Caco-2 (cell line): ENCODE measurements at regions not wholly inside any gene's neighbourhood (a gene's known extent, or its start where the extent isn't known, plus 50 kb on each side); places are given as distances from the start of the nearest gene placed in this dataset.

Source experiments
- BruUV-seq: library from RNA; stranded (reverse); fragments of 400-500 nt; replicated peaks from 2 replicates; lab custom pipeline; 2021; lab: Mats Ljungman, UMichigan
- CTCF ChIA-PET: fragments of 300-600 bp; sonication (Branson Sonifier 250); formaldehyde crosslinking; loops from one replicate; lab custom pipeline; 2022; ENCODE audit warnings: antibody characterized with exemption; lab: Charles Lee
- POLR2A ChIA-PET: fragments of 300-600 bp; sonication (Branson Sonifier 250); formaldehyde crosslinking; loops from one replicate; lab custom pipeline; 2022; ENCODE audit warnings: antibody characterized with exemption; lab: Charles Lee
- DNase-seq, 2 experiments: peaks; one replicate each; pipeline versions ENCODE4 v3.0.0 to v3.0.0-alpha.2; 2020 to 2022
- H3K27me3 ChIP-seq: replicated peaks from 2 replicates; pipeline ENCODE4 v1.6.0; 2011; ENCODE audit warnings: low read length; ENCODE audit not compliant: control insufficient read depth, insufficient read depth
- H3K36me3 ChIP-seq: 2 replicates; pipeline ENCODE4 v1.5.1; 2011; ENCODE audit warnings: low read length; ENCODE audit not compliant: control insufficient read depth, insufficient read depth
- H3K4me1 ChIP-seq: fragments of 250-450 bp; sonication (Bioruptor Pico); 2 replicates; pipeline ENCODE4 v1.5.1; 2020; ENCODE audit warnings: mild to moderate bottlenecking
- H3K4me3 ChIP-seq: 2 replicates; pipeline ENCODE4 v1.5.1; 2011; ENCODE audit warnings: low read depth, mild to moderate bottlenecking, control low read depth, low read length
- H3K9me3 ChIP-seq: fragments of 250-450 bp; sonication (Bioruptor Pico); 2 replicates; pipeline ENCODE4 v1.5.1; 2020; ENCODE audit warnings: mild to moderate bottlenecking, moderate library complexity
- H3K27ac Mint-ChIP-seq: one replicate; pipeline ENCODE4 v1.8.0; 2022; ENCODE audit warnings: mixed read lengths; ENCODE audit not compliant: unreplicated experiment
- H3K27me3 Mint-ChIP-seq: one replicate; pipeline ENCODE4 v1.8.0; 2022; ENCODE audit warnings: mixed read lengths; ENCODE audit not compliant: insufficient read depth, unreplicated experiment
- H3K36me3 Mint-ChIP-seq: one replicate; pipeline ENCODE4 v1.8.0; 2022; ENCODE audit warnings: mild to moderate bottlenecking, mixed read lengths; ENCODE audit not compliant: insufficient read depth, unreplicated experiment
- H3K4me1 Mint-ChIP-seq: one replicate; pipeline ENCODE4 v1.8.0; 2022; ENCODE audit warnings: low read depth, mixed read lengths; ENCODE audit not compliant: unreplicated experiment
- H3K4me3 Mint-ChIP-seq: one replicate; pipeline ENCODE4 v1.8.0; 2022; ENCODE audit warnings: mild to moderate bottlenecking, moderate library complexity, mixed read lengths; ENCODE audit not compliant: unreplicated experiment
- H3K9me3 Mint-ChIP-seq: one replicate; pipeline ENCODE4 v1.8.0; 2022; ENCODE audit warnings: mixed read lengths; ENCODE audit not compliant: unreplicated experiment
- intact Hi-C: fragments of 100-400 bp; cut with micrococcal nuclease; formaldehyde crosslinking; loops from one replicate; pipeline ENCODE4 v1.10.0; 2022; ENCODE audit not compliant: unreplicated experiment
- TF ChIP-seq, protein P1 (sequence below), 2 experiments: fragments of 200-600 bp in 1 of 2; IDR thresholded peaks; 1 replicate in 1 of 2; 2 replicates in 1 of 2; pipeline versions ENCODE4 v1.5.1 to v1.8.0; 2011 to 2022; ENCODE audit warnings: antibody characterized with exemption in 1 of 2, control low read depth in 1 of 2, inconsistent platforms in 1 of 2, low read depth in 1 of 2, low read length in 1 of 2, mild to moderate bottlenecking in 1 of 2, moderate library complexity in 1 of 2; ENCODE audit not compliant: insufficient read depth in 1 of 2, severe bottlenecking in 1 of 2, unreplicated experiment in 1 of 2

DNA sequence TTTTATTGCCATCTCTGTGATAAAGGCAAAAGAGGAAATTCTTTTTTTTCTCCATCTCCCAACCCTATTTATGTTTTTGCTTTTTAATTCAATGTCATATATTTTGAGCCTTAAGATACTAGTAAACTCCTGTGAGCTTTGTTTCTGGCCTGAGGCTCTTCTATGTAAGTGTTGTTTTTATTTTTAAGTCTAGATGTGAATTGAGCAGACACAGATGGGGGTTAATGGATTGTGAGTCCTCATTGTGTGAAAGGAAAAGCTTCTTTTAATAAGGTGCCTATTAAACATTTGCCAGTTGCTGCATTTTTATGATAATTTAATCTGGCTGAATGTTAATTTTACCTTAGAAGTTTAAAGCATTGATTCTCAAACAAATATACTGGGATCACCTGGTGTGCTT is 2337.9 kb upstream of the RAG2 start:
- CTCF ChIA-PET = no interaction called here
- POLR2A ChIA-PET = no interaction called here
- Mint-ChIP-seq H3K36me3 (no peaks in the 10 kb centered on the region), H3K27ac (no peak overlapping the region), H3K4me3 (no peak overlapping the region), H3K27me3 (no peaks in the 10 kb centered on the region), H3K4me1 (no peaks in the 10 kb centered on the region), H3K9me3 (peaks cover 16% of the 10 kb centered on the region)
- TF ChIP-seq, protein P1, sequence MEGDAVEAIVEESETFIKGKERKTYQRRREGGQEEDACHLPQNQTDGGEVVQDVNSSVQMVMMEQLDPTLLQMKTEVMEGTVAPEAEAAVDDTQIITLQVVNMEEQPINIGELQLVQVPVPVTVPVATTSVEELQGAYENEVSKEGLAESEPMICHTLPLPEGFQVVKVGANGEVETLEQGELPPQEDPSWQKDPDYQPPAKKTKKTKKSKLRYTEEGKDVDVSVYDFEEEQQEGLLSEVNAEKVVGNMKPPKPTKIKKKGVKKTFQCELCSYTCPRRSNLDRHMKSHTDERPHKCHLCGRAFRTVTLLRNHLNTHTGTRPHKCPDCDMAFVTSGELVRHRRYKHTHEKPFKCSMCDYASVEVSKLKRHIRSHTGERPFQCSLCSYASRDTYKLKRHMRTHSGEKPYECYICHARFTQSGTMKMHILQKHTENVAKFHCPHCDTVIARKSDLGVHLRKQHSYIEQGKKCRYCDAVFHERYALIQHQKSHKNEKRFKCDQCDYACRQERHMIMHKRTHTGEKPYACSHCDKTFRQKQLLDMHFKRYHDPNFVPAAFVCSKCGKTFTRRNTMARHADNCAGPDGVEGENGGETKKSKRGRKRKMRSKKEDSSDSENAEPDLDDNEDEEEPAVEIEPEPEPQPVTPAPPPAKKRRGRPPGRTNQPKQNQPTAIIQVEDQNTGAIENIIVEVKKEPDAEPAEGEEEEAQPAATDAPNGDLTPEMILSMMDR (IDR thresholded peaks at IDR 0.05; ENCODE audit: insufficient read depth in 1 of 2, low read depth in 1 of 2, low read length in 1 of 2, severe bottlenecking in 1 of 2, unreplicated experiment in 1 of 2) = no peak
- no TSS peak for BruUV-seq
- intact Hi-C loops = no loop called here
- Histone ChIP-seq H3K9me3 (no peaks in the 10 kb centered on the region), H3K36me3 (no peaks in the 10 kb centered on the region), H3K27me3 (no peaks in the 10 kb centered on the region), H3K4me1 (no peaks in the 10 kb centered on the region), H3K4me3 (no peak overlapping the region)
- no peak for DNase-seq

DNA sequence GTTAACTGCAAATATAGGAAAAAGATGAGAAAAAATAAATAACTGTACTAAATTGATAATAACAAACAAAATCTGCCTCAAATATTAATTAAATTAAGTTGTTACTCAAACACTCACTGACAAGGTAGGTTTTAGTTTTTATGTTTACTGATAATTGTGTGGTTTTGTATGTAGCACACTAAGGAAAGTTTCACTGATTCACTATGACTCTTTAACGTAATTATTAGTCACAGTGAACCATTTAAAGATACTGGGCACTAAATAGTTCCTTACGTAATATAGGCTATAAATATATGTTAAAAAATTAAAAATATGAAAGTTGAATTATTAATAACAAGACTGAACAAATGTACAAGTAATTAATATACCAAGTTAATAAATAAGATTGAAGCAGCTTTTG is 2330.0 kb upstream of the RAG2 start:
- Histone ChIP-seq H3K27me3 (no peaks in the 10 kb centered on the region), H3K36me3 (no peaks in the 10 kb centered on the region), H3K4me3 (no peak overlapping the region), H3K9me3 (no peaks in the 10 kb centered on the region), H3K4me1 (no peaks in the 10 kb centered on the region)
- TF ChIP-seq, protein P1 (IDR thresholded peaks at IDR 0.05; ENCODE audit: insufficient read depth in 1 of 2, low read depth in 1 of 2, low read length in 1 of 2, severe bottlenecking in 1 of 2, unreplicated experiment in 1 of 2) = no peak
- no peaks in the 10 kb centered on the region for H3K27me3 Mint-ChIP-seq
- BruUV-seq = no TSS peak
- POLR2A ChIA-PET = no interaction called here
- CTCF ChIA-PET = no interaction called here
- no peak for DNase-seq
- intact Hi-C loops = no loop called here
- peaks cover 8% of the 10 kb centered on the region for H3K9me3 Mint-ChIP-seq
- no peak overlapping the region for H3K27ac Mint-ChIP-seq
- H3K36me3 Mint-ChIP-seq = no peaks in the 10 kb centered on the region
- no peaks in the 10 kb centered on the region for H3K4me1 Mint-ChIP-seq
- no peak overlapping the region for H3K4me3 Mint-ChIP-seq

DNA sequence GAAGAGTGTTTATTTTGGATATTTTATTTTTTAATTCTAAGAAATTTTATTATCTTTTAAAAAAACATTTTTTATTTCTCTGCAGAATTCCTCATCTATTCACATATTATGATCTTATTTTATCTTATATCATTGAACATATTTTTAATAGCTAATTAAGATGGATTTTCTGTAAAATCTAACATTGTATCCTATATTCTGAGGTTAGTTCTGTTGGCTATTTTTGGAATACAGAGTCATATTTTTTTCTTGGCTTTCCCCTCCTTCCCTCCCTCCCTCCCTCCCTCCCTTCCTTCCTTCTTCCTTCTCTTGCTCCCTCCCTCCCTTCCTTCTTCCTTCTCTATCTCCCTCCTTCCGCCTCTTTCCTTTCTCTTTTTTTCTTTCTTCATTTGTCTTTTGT is 2326.6 kb upstream of the RAG2 start:
- no peak overlapping the region for H3K4me3 ChIP-seq
- no peaks in the 10 kb centered on the region for H3K27me3 ChIP-seq
- H3K9me3 ChIP-seq = no peaks in the 10 kb centered on the region
- Mint-ChIP-seq H3K4me1 (no peaks in the 10 kb centered on the region), H3K36me3 (no peaks in the 10 kb centered on the region), H3K4me3 (no peak overlapping the region), H3K27ac (no peak overlapping the region), H3K27me3 (no peaks in the 10 kb centered on the region), H3K9me3 (no peaks in the 10 kb centered on the region)
- no peaks in the 10 kb centered on the region for H3K4me1 ChIP-seq
- CTCF ChIA-PET = no interaction called here
- no TSS peak for BruUV-seq
- TF ChIP-seq, protein P1 (IDR thresholded peaks at IDR 0.05; ENCODE audit: insufficient read depth in 1 of 2, low read depth in 1 of 2, low read length in 1 of 2, severe bottlenecking in 1 of 2, unreplicated experiment in 1 of 2) = no peak
- no peaks in the 10 kb centered on the region for H3K36me3 ChIP-seq
- DNase-seq = no peak
- POLR2A ChIA-PET = no interaction called here
- intact Hi-C loops = no loop called here
